ENCODE measurements at regions not wholly inside any gene's neighbourhood (a gene's known extent, or its start where the extent isn't known, plus 50 kb on each side); places are given as distances from the start of the nearest gene placed in this dataset.

DNA sequence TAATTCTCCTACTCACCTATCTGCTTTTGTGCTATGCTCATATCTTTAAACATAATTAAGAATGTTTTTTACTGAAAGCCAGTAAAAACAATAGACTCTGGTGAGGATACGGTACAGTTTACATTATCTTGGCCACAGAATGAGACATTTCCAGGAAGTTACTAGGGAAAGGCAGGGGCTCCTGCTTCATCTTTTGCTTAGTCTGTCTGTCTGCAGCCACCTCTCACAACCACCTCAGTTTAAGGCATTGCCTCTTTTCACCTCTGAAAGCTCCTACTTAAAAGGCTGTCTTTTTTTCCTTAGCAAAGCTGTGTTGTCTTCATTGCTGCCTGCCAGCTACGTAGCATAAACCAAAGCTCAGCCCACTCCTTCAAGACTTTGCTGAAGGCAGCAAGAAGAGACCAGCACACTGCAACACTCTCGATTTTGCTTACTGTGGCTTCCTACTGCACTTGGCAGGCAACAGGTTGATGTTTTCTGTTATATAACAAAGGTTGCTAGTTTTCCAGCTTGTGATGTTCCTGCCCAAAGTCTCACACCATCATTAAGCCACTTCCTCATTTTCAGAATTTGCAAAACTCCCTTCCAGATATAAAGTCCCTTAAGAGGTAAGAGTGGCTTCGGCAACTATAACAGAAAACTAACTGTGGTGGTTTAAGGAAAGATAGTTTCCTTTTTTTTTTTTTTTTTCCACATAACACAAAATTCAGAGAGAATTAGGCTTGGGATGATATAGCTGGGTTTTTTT is 432.9 kb downstream of the GRXCR1 start:
- no peak for TF ChIP-seq STAT1 (IDR thresholded peaks at IDR 0.05; ENCODE audit: unreplicated experiment)
- TF ChIP-seq, protein P1, sequence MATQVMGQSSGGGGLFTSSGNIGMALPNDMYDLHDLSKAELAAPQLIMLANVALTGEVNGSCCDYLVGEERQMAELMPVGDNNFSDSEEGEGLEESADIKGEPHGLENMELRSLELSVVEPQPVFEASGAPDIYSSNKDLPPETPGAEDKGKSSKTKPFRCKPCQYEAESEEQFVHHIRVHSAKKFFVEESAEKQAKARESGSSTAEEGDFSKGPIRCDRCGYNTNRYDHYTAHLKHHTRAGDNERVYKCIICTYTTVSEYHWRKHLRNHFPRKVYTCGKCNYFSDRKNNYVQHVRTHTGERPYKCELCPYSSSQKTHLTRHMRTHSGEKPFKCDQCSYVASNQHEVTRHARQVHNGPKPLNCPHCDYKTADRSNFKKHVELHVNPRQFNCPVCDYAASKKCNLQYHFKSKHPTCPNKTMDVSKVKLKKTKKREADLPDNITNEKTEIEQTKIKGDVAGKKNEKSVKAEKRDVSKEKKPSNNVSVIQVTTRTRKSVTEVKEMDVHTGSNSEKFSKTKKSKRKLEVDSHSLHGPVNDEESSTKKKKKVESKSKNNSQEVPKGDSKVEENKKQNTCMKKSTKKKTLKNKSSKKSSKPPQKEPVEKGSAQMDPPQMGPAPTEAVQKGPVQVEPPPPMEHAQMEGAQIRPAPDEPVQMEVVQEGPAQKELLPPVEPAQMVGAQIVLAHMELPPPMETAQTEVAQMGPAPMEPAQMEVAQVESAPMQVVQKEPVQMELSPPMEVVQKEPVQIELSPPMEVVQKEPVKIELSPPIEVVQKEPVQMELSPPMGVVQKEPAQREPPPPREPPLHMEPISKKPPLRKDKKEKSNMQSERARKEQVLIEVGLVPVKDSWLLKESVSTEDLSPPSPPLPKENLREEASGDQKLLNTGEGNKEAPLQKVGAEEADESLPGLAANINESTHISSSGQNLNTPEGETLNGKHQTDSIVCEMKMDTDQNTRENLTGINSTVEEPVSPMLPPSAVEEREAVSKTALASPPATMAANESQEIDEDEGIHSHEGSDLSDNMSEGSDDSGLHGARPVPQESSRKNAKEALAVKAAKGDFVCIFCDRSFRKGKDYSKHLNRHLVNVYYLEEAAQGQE (IDR thresholded peaks at IDR 0.05; ENCODE audit: unreplicated experiment), result no peak
- TF ChIP-seq POLR2AphosphoS5 (IDR thresholded peaks at IDR 0.05; ENCODE audit: low read depth), result no peak
- TF ChIP-seq CREB1 (CRISPR knock-in tag; IDR thresholded peaks at IDR 0.05; ENCODE audit: low read depth), result no peak
- no peak for TF ChIP-seq EZH2 (IDR thresholded peaks at IDR 0.05; ENCODE audit: low read depth, unreplicated experiment)
- no peak for TF ChIP-seq EZH2phosphoT487 (IDR thresholded peaks at IDR 0.05; ENCODE audit: unreplicated experiment)
- TF ChIP-seq, protein P2, sequence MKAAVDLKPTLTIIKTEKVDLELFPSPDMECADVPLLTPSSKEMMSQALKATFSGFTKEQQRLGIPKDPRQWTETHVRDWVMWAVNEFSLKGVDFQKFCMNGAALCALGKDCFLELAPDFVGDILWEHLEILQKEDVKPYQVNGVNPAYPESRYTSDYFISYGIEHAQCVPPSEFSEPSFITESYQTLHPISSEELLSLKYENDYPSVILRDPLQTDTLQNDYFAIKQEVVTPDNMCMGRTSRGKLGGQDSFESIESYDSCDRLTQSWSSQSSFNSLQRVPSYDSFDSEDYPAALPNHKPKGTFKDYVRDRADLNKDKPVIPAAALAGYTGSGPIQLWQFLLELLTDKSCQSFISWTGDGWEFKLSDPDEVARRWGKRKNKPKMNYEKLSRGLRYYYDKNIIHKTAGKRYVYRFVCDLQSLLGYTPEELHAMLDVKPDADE (IDR thresholded peaks at IDR 0.05), result no peak
- no peak for TF ChIP-seq ZNF462 (CRISPR knock-in tag; IDR thresholded peaks at IDR 0.05)
- TF ChIP-seq, protein P3, sequence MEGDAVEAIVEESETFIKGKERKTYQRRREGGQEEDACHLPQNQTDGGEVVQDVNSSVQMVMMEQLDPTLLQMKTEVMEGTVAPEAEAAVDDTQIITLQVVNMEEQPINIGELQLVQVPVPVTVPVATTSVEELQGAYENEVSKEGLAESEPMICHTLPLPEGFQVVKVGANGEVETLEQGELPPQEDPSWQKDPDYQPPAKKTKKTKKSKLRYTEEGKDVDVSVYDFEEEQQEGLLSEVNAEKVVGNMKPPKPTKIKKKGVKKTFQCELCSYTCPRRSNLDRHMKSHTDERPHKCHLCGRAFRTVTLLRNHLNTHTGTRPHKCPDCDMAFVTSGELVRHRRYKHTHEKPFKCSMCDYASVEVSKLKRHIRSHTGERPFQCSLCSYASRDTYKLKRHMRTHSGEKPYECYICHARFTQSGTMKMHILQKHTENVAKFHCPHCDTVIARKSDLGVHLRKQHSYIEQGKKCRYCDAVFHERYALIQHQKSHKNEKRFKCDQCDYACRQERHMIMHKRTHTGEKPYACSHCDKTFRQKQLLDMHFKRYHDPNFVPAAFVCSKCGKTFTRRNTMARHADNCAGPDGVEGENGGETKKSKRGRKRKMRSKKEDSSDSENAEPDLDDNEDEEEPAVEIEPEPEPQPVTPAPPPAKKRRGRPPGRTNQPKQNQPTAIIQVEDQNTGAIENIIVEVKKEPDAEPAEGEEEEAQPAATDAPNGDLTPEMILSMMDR (conservative IDR thresholded peaks at IDR 0.05; ENCODE audit: low read depth in 2 of 2), result no peak
- no peak for TF ChIP-seq ZNF331 (CRISPR knock-in tag; IDR thresholded peaks at IDR 0.05; ENCODE audit: low read depth)
- TF ChIP-seq JUNB (IDR thresholded peaks at IDR 0.05; ENCODE audit: unreplicated experiment), result no peak
- no peak for TF ChIP-seq NANOG (IDR thresholded peaks at IDR 0.05; ENCODE audit: borderline replicate concordance)
- no peak for TF ChIP-seq ZNF114 (CRISPR knock-in tag; IDR thresholded peaks at IDR 0.05)
- H3K36me3 Mint-ChIP-seq (ENCODE audit: low read depth), result no peaks in the 10 kb centered on the region
- Histone ChIP-seq H2AFZ (peak overlapping the region; percentile 60; the same call in 1 of the 2 replicates), H3K4me2 (no peak overlapping the region), H3K4me1 (ENCODE audit: insufficient read depth) (no peaks in the 10 kb centered on the region), H3K9me2 (ENCODE audit: insufficient read depth) (0 out of 2 replicates have a peak, but pooled peaks cover 4% of the 10 kb centered on the region), H3K27me3 (ENCODE audit: insufficient read depth) (no peaks in the 10 kb centered on the region), H4K20me1 (replicated peaks; ENCODE audit: insufficient read depth) (no peaks in the 10 kb centered on the region), H3K27ac (ENCODE audit: low read depth) (no peak overlapping the region), H3K79me2 (replicated peaks; ENCODE audit: insufficient read depth) (no peaks in the 10 kb centered on the region), H3F3A (replicated peaks; ENCODE audit: low read depth) (no peaks in the 10 kb centered on the region), H3K36me3 (ENCODE audit: insufficient read depth) (no peaks in the 10 kb centered on the region), H3K4me3 (no peak overlapping the region)
- no peak overlapping the region for H3K27ac Mint-ChIP-seq
- no peaks in the 10 kb centered on the region; the same call in 1 of the 3 replicates for H3K9me3 Mint-ChIP-seq
- no peaks in the 10 kb centered on the region for H3K27me3 Mint-ChIP-seq (ENCODE audit: insufficient read depth, low read depth, poor library complexity)
- DNase-seq (ENCODE audit: low spot score) (no peak), ATAC-seq (no peak)
- no peaks in the 10 kb centered on the region; the same call in 2 of the 3 replicates for H3K4me1 Mint-ChIP-seq
- no peak overlapping the region for H3K4me3 Mint-ChIP-seq

Data from GM23338 (cell line).